ENCODE measurements at regions not wholly inside any gene's neighbourhood (a gene's known extent, or its start where the extent isn't known, plus 50 kb on each side); places are given as distances from the start of the nearest gene placed in this dataset.

GRCh38 chr6:137783710-137784109 is 83.3 kb upstream of the TNFAIP3 start:
- peak in 6 of 8 donors; percentile 18 to 54 (median 24) for ATAC-seq
- H3K9me3 ChIP-seq = no peaks in the 10 kb centered on the region
- no peak for DNase-seq
- intact Hi-C loops (cut with DNase I) = no loop called here
- WGBS, 2 donors = 13 to 15% methylated on average over 1 of the region's 1 CpG
- H3K27me3 ChIP-seq = no peaks in the 10 kb centered on the region
- H3K36me3 ChIP-seq = no peaks in the 10 kb centered on the region
- peaks cover 0 to 21% (median 0%) of the 10 kb centered on the region in 9 donors for H3K4me1 ChIP-seq
- H3K4me3 ChIP-seq = no peak overlapping the region
- no peak overlapping the region for H3K27ac ChIP-seq
- TF ChIP-seq CTCF (IDR thresholded peaks at IDR 0.05) = no peak

- Histone ChIP-seq H3K9me3 (no peaks in the 10 kb centered on the region), H3K36me3 (no peaks in the 10 kb centered on the region), H3K4me3 (no peak overlapping the region), H3K27ac (no peak overlapping the region), H3K27me3 (no peaks in the 10 kb centered on the region), H3K4me1 (peaks cover 0 to 21% (median 0%) of the 10 kb centered on the region in 9 donors)
- no peak for TF ChIP-seq CTCF (IDR thresholded peaks at IDR 0.05)
- ATAC-seq (no peak), DNase-seq (no peak)
- intact Hi-C loops (cut with DNase I) = no loop called here
- 71 to 100% methylated on average over 1 of the region's 1 CpG for WGBS, 2 donors
Observed at GRCh38 chr6:137784583-137784982, 82.5 kb upstream of the TNFAIP3 start.

- no peaks in the 10 kb centered on the region for H3K36me3 ChIP-seq
- H3K4me3 ChIP-seq = no peak overlapping the region
- intact Hi-C loops (cut with DNase I) = no loop called here
- H3K27ac ChIP-seq = no peak overlapping the region
- peaks cover 0 to 30% (median 6%) of the 10 kb centered on the region in 9 donors for H3K4me1 ChIP-seq
- no peaks in the 10 kb centered on the region for H3K27me3 ChIP-seq
- DNase-seq = no peak
- TF ChIP-seq CTCF (IDR thresholded peaks at IDR 0.05) = no peak
- ATAC-seq = no peak
- no peaks in the 10 kb centered on the region for H3K9me3 ChIP-seq
- WGBS, 2 donors = 98% methylated on average over 2 of the region's 2 CpGs
Observed at GRCh38 chr6:137787016-137787415, 80.0 kb upstream of the TNFAIP3 start.

- Histone ChIP-seq H3K36me3 (no peaks in the 10 kb centered on the region), H3K27me3 (no peaks in the 10 kb centered on the region), H3K27ac (no peak overlapping the region), H3K4me1 (peaks cover 0 to 40% (median 6%) of the 10 kb centered on the region in 9 donors), H3K4me3 (no peak overlapping the region), H3K9me3 (no peaks in the 10 kb centered on the region)
- 95 to 100% methylated on average over 1 of the region's 1 CpG for WGBS, 2 donors
- intact Hi-C loops (cut with DNase I) = no loop called here
- no peak for TF ChIP-seq CTCF (IDR thresholded peaks at IDR 0.05)
- no peak for DNase-seq
- ATAC-seq = no peak
Observed at GRCh38 chr6:137788248-137788647, 78.8 kb upstream of the TNFAIP3 start.

All from heart right ventricle (tissue), 16 donors.